Liver (tissue), 3 donors: ENCODE measurements at regions not wholly inside any gene's neighbourhood (a gene's known extent, or its start where the extent isn't known, plus 50 kb on each side); places are given as distances from the start of the nearest gene placed in this dataset.

Experiments
- CTCF ChIP-seq: fragments of 150-350 bp; IDR thresholded peaks from 2 replicates; pipeline ENCODE4 v1.5.1; 2017; ENCODE audit warnings: improper control_type of control experiment, low read depth, low read length; ENCODE audit not compliant: missing input control
- TAF1 ChIP-seq: conservative IDR thresholded peaks from 2 replicates; pipeline ENCODE4 v1.6.1; 2016; ENCODE audit warnings: antibody characterized with exemption, mild to moderate bottlenecking
- YY1 ChIP-seq: IDR thresholded peaks from 2 replicates; pipeline ENCODE4 v1.6.1; 2016; ENCODE audit warnings: antibody characterized with exemption, mild to moderate bottlenecking
- TF ChIP-seq, protein P1 (sequence below): IDR thresholded peaks from 2 replicates; pipeline ENCODE4 v1.6.1; 2016; ENCODE audit warnings: antibody characterized with exemption
- donor health status: healthy.
- donor health status: healthy.

DNA sequence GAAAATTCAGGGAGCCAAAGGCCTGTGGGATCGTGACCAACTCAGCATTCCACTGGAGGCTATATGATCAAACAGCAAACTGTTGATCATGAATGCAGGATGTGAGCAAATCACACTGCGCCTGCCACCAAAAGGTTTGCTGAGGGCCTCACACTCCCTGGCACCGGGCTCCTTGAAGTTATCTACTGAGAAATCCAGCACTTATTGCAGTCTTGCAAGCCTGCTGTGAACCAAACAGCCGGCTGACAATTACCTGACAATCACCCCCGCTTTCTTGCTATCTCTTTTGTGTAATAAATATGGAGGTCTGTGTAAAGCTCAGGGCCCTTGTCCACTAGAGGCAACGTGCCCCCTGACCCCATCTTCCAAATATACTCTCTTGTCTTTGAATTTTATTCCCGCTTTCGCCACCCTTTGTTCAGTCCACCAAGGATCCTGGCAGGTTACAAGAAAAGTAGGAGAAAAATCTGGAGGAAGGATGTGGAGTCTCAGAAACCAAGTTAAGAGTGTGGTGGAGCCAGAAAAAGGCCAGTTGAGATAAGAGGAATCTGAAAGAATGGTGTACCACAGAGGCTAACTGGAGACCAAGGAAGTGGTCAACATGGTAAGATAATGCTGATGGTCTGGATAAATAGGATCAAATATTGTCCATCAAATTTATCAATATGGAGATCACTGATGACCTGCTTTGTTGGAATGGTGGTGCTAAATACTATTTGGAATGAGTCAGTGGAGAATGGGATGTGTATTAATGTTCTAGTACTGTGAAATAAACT, 229.2 kb downstream of the ALX1 start:
- no peak for TF ChIP-seq TAF1
- no peak for TF ChIP-seq CTCF
- no peak for TF ChIP-seq YY1
- TF ChIP-seq, protein P1, sequence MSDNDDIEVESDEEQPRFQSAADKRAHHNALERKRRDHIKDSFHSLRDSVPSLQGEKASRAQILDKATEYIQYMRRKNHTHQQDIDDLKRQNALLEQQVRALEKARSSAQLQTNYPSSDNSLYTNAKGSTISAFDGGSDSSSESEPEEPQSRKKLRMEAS: no peak
